SK-N-SH treated with all-trans-retinoic acid at 6 μM for 48 hours (cell line): ENCODE measurements at regions not wholly inside any gene's neighbourhood (a gene's known extent, or its start where the extent isn't known, plus 50 kb on each side); places are given as distances from the start of the nearest gene placed in this dataset.

Experiments
- BACH2 ChIP-seq: fragments of 250-450 bp; sonication (Bioruptor Pico); IDR thresholded peaks from 2 replicates; pipeline ENCODE4 v1.9.0; 2021; ENCODE audit warnings: mild to moderate bottlenecking, borderline replicate concordance
- CREB5 ChIP-seq: fragments of 250-450 bp; sonication (Bioruptor Pico); IDR thresholded peaks from 2 replicates; pipeline ENCODE4 v1.5.1; 2020; ENCODE audit warnings: low read depth, mild to moderate bottlenecking, moderate library complexity
- PATZ1 ChIP-seq: fragments of 250-450 bp; sonication (Bioruptor Pico); IDR thresholded peaks from 2 replicates; pipeline ENCODE4 v1.8.0; 2020; ENCODE audit warnings: mild to moderate bottlenecking, moderate library complexity, borderline replicate concordance
- PPARA ChIP-seq: fragments of 250-450 bp; sonication (Bioruptor Pico); IDR thresholded peaks from 2 replicates; pipeline ENCODE4 v1.5.0; 2020; ENCODE audit warnings: mild to moderate bottlenecking, borderline replicate concordance
- RARB ChIP-seq: fragments of 250-450 bp; sonication (Bioruptor Pico); IDR thresholded peaks from 2 replicates; pipeline ENCODE4 v1.8.0; 2021; ENCODE audit warnings: mild to moderate bottlenecking, moderate library complexity
- ZC3H10 ChIP-seq: fragments of 250-450 bp; sonication (Bioruptor Pico); IDR thresholded peaks from 2 replicates; pipeline ENCODE4 v1.5.1; 2021; ENCODE audit warnings: mild to moderate bottlenecking, moderate library complexity
- ZFP3 ChIP-seq: fragments of 250-450 bp; sonication (Bioruptor Pico); IDR thresholded peaks from 2 replicates; pipeline ENCODE4 v1.5.0; 2020; ENCODE audit warnings: mild to moderate bottlenecking, moderate library complexity
- ZFP30 ChIP-seq: fragments of 450-650 bp; formaldehyde crosslinking; IDR thresholded peaks from 2 replicates; pipeline ENCODE4 v1.5.0; 2022; ENCODE audit warnings: mild to moderate bottlenecking, moderate library complexity
- ZNF565 ChIP-seq: fragments of 450-650 bp; formaldehyde crosslinking; conservative IDR thresholded peaks from 2 replicates; pipeline ENCODE4 v1.5.0; 2020; ENCODE audit warnings: low read depth, mild to moderate bottlenecking, moderate library complexity

- TF ChIP-seq ZNF565 (CRISPR knock-in tag) (no peak), PATZ1 (CRISPR knock-in tag) (no peak), PPARA (CRISPR knock-in tag) (no peak), RARB (CRISPR knock-in tag) (no peak), BACH2 (CRISPR knock-in tag) (no peak), ZFP3 (CRISPR knock-in tag) (no peak), ZFP30 (CRISPR knock-in tag) (no peak), ZC3H10 (CRISPR knock-in tag) (no peak), CREB5 (CRISPR knock-in tag) (no peak)
These were observed 388.2 kb downstream of the FAM170A start for GRCh38 chr5:120017513-120017912.
